RWPE2 (cell line): ENCODE measurements at regions not wholly inside any gene's neighbourhood (a gene's known extent, or its start where the extent isn't known, plus 50 kb on each side); places are given as distances from the start of the nearest gene placed in this dataset.

Experiments used
- ATAC-seq: fragments of 200-7000 bp; cut with Tn5 transposase; 3 replicates; pipeline ENCODE4 v1.9.1; 2021; ENCODE audit warnings: low read depth
- DNase-seq: peaks from one replicate; pipeline ENCODE4 v3.0.0-alpha.2; 2020; ENCODE audit warnings: low spot score
- H3K27ac ChIP-seq: fragments of 450-650 bp; 2 replicates; pipeline ENCODE4 v1.5.1; 2017; ENCODE audit warnings: mild to moderate bottlenecking; ENCODE audit not compliant: poor library complexity, severe bottlenecking
- H3K27me3 ChIP-seq: fragments of 250-450 bp; sonication (Bioruptor Pico); 2 replicates; pipeline ENCODE4 v1.5.1; 2021; ENCODE audit warnings: mild to moderate bottlenecking, moderate library complexity; ENCODE audit not compliant: insufficient read depth, poor library complexity, severe bottlenecking
- H3K36me3 ChIP-seq: fragments of 250-450 bp; sonication (Bioruptor Pico); 2 replicates; pipeline ENCODE4 v1.5.1; 2020; ENCODE audit warnings: low read depth, mild to moderate bottlenecking, moderate library complexity
- H3K4me1 ChIP-seq: fragments of 250-450 bp; sonication (Bioruptor Pico); 2 replicates; pipeline ENCODE4 v1.5.1; 2021; ENCODE audit warnings: mild to moderate bottlenecking, moderate library complexity; ENCODE audit not compliant: insufficient read depth, poor library complexity, severe bottlenecking
- H3K4me3 ChIP-seq: fragments of 250-450 bp; sonication (Bioruptor Pico); 2 replicates; pipeline ENCODE4 v1.5.1; 2021; ENCODE audit warnings: mild to moderate bottlenecking, moderate library complexity; ENCODE audit not compliant: severe bottlenecking
- H3K9me3 ChIP-seq: fragments of 250-450 bp; sonication (Bioruptor Pico); 2 replicates; pipeline ENCODE4 v1.5.1; 2021; ENCODE audit warnings: mild to moderate bottlenecking, moderate library complexity; ENCODE audit not compliant: severe bottlenecking
- TF ChIP-seq, protein P1 (sequence below): fragments of 450-650 bp; IDR thresholded peaks from one replicate; pipeline ENCODE4 v1.5.1; 2017; ENCODE audit warnings: mild to moderate bottlenecking, moderate library complexity; ENCODE audit not compliant: poor library complexity, severe bottlenecking

DNA sequence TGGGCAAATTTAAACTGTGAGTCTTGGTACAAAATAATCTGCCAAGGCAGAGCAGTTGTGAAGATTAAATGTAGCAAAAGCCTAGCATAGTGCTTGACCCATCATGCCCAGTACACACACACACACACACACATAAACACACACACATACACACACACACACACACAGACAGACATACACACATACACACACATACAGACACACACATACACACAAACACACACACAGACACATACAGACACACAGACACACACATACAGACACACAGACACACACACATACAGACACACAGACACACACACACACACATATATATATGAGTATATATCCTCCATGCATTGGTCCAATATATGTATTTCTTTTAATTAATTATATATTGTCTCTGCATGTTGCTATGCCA, 328.8 kb upstream of the DNAJC19 start:
- DNase-seq (no peak), ATAC-seq (no peak)
- Histone ChIP-seq H3K4me1 (no peaks in the 10 kb centered on the region), H3K9me3 (no peaks in the 10 kb centered on the region), H3K36me3 (no peaks in the 10 kb centered on the region), H3K4me3 (no peak overlapping the region), H3K27ac (no peak overlapping the region), H3K27me3 (no peaks in the 10 kb centered on the region)
- TF ChIP-seq, protein P1, sequence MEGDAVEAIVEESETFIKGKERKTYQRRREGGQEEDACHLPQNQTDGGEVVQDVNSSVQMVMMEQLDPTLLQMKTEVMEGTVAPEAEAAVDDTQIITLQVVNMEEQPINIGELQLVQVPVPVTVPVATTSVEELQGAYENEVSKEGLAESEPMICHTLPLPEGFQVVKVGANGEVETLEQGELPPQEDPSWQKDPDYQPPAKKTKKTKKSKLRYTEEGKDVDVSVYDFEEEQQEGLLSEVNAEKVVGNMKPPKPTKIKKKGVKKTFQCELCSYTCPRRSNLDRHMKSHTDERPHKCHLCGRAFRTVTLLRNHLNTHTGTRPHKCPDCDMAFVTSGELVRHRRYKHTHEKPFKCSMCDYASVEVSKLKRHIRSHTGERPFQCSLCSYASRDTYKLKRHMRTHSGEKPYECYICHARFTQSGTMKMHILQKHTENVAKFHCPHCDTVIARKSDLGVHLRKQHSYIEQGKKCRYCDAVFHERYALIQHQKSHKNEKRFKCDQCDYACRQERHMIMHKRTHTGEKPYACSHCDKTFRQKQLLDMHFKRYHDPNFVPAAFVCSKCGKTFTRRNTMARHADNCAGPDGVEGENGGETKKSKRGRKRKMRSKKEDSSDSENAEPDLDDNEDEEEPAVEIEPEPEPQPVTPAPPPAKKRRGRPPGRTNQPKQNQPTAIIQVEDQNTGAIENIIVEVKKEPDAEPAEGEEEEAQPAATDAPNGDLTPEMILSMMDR = no peak

DNA sequence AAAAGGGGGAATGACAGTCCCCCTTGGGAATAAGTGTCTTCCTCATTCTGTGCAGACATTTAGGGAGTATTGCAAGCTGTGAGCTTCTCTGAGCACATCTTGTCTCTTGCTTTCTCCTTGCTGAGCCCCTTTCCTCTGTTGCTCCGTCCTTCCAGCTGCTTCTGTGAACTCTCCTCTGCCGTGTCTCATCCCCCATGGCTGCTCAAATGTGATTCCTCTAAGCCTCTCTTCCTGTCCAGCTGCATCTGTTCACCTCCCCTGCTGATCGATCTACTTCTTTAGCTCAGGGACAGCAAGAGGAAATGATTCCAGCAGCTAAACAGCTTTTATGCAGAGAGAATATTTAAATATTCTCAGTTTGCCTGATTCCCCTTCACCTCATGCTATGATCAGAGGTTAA, 328.0 kb upstream of the DNAJC19 start:
- ATAC-seq (no peak), DNase-seq (no peak)
- no peak overlapping the region for H3K4me3 ChIP-seq
- TF ChIP-seq, protein P1 = no peak
- no peaks in the 10 kb centered on the region for H3K36me3 ChIP-seq
- H3K4me1 ChIP-seq = no peaks in the 10 kb centered on the region
- no peaks in the 10 kb centered on the region for H3K27me3 ChIP-seq
- H3K9me3 ChIP-seq = no peaks in the 10 kb centered on the region
- no peak overlapping the region for H3K27ac ChIP-seq

DNA sequence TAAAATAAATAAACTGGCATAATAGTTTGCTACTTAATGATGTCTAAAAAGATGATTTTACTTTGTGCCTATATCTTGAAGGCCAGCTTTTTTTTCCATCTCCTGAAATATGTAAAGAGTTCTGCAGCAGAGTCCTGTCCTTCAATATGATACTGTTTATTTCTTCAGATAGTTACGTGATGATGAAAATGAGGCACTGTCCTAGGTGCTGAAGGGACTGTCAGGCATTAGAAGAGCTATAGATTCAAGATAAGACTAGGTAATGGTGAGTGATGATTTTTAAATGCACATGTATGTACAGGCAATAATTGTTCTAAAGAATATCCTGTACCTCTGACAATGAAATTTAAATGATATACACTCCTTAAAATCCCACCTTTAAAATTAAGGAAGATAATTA, 326.9 kb upstream of the DNAJC19 start:
- H3K4me1 ChIP-seq = no peaks in the 10 kb centered on the region
- no peak overlapping the region for H3K27ac ChIP-seq
- DNase-seq = no peak
- H3K4me3 ChIP-seq = no peak overlapping the region
- H3K27me3 ChIP-seq = no peaks in the 10 kb centered on the region
- ATAC-seq = peak; percentile 56; the same call in 1 of the 3 replicates
- H3K9me3 ChIP-seq = no peaks in the 10 kb centered on the region
- H3K36me3 ChIP-seq = no peaks in the 10 kb centered on the region
- TF ChIP-seq, protein P1 = no peak

DNA sequence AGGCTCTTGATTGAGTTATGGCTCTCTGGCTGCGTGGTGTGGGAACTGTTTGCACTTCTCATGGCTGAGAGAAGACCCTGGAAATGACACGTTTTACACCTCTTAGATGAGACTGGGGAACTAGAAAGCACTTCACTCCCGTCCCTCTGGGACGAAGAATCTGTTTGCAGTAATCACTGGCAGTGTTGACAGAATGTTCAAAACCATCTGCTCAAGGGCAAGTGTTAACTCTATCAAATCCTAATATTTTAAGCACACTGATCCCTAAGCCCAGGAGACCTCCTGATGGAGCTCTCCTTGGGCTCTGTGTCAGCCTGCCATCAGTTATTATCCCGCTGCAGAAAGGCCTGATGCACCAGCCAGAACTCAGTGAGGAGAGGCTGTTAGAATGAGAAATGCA, 323.8 kb upstream of the DNAJC19 start:
- Histone ChIP-seq H3K27me3 (no peaks in the 10 kb centered on the region), H3K9me3 (no peaks in the 10 kb centered on the region), H3K4me3 (no peak overlapping the region), H3K36me3 (no peaks in the 10 kb centered on the region), H3K27ac (no peak overlapping the region), H3K4me1 (no peaks in the 10 kb centered on the region)
- DNase-seq (no peak), ATAC-seq (no peak)
- TF ChIP-seq, protein P1 = no peak

DNA sequence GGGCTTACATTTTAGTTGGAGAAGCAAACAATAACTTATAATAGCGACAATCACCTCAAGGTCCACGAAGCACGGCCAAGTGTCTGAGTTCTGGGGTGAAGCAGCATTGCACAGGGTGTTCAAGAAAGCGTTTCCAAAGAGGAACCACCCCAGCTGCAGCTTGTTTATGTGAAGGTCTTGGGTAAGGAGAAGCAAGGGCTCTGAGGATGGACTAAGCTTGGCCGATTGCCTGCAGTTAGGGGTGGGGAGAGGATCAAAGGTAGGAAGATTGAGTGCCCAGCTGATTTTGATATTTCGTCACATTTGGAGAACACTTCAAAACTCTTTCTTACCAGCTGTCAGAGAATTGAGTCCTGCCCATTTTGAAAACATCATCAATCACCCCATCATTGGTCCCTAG, 321.6 kb upstream of the DNAJC19 start:
- DNase-seq (no peak), ATAC-seq (no peak)
- Histone ChIP-seq H3K4me3 (no peak overlapping the region), H3K36me3 (no peaks in the 10 kb centered on the region), H3K9me3 (no peaks in the 10 kb centered on the region), H3K4me1 (no peaks in the 10 kb centered on the region), H3K27ac (no peak overlapping the region), H3K27me3 (no peaks in the 10 kb centered on the region)
- TF ChIP-seq, protein P1 = no peak
